Muscle of back (tissue), 3 donors: ENCODE measurements at regions not wholly inside any gene's neighbourhood (a gene's known extent, or its start where the extent isn't known, plus 50 kb on each side); places are given as distances from the start of the nearest gene placed in this dataset.
A peak's percentile ranks its signal among the peaks of the same experiment; 100 is the strongest.
"Not testable (repeated sequence)": the region's sequence is repeated elsewhere in the genome, so short reads cannot be mapped to it uniquely, and the experiment has no call there.

Source experiments
- DNase-seq, 3 donors: peaks; one replicate each; pipeline versions ENCODE4 v3.0.0 to v3.0.0-alpha.2; 2013

DNA sequence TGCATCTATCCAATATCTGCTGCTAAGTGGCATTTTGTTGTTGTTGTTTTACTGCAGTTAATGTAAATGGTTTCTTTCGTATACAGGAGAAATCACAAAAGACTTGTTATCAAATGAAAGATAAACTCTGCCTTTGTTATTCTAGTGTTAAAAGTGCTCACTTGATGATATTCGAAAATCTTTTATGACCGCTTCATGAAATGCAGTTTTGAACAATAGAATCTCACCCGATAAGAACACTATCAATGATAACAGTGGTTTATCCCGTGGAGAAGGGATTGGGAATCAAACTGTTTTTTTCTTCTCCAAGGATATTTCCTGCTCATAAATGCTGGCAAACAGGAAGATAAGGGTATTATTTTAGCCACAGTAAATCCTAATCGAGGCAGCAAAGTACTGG is 1366.3 kb downstream of the OLFM4 start:
- no peak for DNase-seq

- no peak for DNase-seq
Measured at GRCh38 chr13:54402495-54402894, 1373.9 kb downstream of the OLFM4 start.

- no peak for DNase-seq
Measured at GRCh38 chr13:54415753-54416366, 1387.2 kb downstream of the OLFM4 start.

DNA sequence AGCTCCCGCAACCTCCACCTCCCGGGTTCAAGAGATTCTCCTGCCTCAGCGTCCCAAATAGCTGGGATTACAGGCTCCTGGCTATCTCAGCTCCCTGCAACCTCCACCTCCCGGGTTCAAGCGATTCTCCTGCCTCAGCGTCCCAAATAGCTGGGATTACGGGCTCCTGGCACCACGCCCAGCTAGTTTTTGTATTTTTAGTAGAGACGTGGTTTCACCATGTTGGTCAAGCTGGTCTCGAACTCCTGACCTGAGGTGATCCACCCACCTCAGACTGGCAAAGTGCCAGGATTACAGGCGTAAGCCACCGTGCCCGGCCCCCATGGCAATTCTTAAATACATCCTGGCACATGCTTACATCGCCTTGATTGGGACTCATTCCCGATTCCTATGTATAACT is 1394.3 kb downstream of the OLFM4 start:
- not testable (repeated sequence) for DNase-seq

- DNase-seq, result no peak
Measured at GRCh38 chr13:54424344-54424743, 1395.7 kb downstream of the OLFM4 start.

DNA sequence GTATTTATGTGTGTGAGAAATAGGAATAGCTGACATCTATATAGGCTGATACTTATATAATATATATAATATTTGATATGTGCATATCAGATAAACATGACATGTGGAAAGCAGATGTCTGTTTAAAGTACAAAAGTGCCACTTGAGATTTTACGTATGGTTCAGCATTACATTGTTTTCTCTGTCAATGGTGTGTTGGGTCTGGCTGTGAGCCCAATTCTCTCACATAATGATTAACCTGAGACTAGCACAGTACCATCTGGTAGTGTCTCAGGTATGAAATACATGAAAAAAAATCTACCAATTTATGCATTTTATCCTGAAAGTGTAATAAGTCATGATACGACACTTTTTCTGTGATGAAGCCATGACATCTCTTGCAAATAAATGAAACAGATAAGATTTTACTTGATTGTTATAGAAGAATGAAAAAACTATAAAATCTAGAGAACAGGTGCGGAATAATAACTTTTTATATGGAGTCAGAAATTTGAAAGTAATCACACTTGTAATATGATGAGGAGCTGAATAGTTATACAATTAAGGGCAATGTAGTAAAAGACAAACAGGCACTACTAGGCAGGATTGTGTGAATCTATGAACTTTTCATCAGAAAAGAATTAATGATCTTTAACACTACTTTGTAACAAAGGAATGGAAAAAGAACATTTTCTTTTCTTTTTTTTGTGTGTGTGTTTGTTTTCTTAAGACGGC is 1405.0 kb downstream of the OLFM4 start:
- no peak for DNase-seq

DNA sequence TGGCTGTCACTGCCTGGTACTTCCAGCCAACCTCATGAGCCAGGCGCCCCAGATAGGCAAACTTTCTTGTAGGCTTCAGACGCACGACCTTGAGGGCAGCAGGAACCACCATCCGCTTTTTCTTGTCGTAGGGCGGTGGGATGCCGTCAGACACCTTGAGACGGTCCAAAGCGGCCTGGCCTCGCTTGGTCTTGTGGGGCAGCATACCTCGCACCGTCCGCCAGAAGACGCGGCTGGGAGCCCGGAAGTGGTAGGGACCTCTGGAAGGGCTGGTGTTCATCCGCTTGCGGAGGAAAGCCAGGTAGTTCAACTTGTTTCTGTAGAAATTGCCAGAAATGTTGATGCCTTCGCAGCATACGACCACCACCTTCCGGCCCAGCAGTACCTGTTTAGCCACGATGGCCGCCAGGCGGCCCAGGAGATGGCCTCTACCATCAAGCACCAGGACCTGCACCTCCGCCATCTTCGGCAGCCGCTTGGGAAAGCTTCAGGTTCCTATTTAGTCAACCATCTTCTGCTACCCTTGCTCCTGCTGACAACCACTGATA is 1412.3 kb downstream of the OLFM4 start:
- DNase-seq, result not testable (repeated sequence)

- no peak for DNase-seq
Measured at GRCh38 chr13:54445453-54445852, 1416.8 kb downstream of the OLFM4 start.

DNA sequence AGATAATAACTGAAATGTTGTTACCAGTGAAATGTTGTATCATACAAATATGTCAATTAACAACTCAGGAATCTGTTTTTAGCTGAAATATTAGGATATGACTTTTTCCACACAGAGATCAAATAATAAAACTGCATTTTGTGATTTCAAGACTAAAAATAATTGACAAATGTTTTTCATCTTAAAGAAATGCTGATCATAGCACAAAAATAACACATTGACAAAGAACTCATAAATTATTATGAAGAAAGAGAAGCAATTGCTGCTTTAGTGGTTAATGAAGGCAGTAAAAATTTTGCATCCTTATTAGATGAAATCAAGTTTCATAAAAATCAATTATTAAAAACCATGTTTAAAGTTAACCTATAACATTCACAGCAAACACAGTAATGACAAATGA is 1417.3 kb downstream of the OLFM4 start:
- no peak for DNase-seq

DNA sequence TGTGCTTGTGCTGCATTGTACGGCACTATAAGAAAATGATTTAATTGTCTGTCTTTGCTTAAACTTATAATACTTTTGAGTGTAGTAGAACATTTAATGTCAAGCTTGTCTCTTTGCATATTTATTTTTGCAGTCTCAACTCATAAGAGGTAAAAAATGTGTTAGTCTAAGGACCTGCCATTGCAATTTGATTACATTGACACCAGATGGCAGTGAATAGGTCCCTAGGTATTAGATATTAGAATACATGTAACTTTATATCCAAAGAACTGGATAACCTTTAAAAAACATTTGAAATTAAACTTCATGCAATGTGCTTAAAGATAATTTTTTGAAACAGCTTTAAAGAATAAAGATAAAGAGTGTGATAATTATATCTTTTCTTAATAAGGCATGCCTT is 1421.3 kb downstream of the OLFM4 start:
- no peak for DNase-seq

DNA sequence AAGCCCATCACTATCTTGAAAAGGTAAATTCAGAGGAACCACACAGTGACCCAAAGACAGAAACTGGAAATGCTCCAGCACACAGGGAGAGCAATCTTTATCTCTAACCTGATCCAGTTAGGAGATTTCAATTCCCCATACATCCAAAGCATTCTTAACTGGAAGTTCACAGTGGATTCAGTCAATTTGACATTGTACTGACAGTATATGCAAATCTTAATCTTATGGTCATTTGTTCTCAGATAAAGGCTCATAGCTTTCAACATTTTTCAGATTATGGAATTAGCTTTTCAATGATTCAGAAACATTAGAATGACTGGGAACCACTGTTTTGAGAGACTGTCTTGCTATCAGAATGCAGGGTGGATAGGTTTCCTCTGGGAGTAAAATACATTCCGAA is 1455.6 kb downstream of the OLFM4 start:
- no peak for DNase-seq

DNA sequence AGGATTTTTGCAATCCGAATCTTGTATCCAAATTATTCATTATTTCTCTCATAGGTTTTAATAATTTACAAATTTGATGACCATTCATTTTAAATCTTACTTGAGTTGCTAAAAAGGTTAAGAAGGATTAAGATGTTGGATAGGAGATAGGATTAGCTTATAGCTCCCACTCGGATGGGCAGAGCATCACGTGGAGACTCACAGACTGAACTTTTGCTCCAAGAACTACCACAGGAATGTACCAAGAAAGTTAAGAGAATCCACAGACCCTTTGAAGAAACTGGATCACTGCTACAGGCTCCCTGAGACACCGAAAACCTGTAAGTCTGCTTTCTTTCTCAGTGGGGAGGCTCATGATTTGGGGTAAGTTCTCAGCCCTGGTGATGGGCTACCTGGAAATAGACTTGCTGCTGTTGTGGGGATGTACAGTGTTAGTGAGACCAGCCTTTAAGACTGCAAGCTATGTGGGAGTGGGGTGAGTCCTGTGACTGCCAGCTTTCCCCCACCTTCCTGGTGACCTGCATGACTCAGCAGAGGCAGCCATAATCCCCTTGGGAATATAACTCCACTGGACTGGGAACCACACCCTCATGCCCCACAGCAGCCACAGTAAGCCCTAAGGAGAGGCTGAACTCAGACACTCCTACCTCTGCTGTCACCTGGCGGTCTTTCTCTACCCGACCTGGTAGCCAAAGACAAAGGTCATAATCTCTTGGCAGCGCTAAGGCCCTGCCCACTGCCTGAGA is 1458.0 kb downstream of the OLFM4 start:
- no peak for DNase-seq

- DNase-seq, result no peak
Measured at GRCh38 chr13:54489359-54489758, 1460.7 kb downstream of the OLFM4 start.

DNA sequence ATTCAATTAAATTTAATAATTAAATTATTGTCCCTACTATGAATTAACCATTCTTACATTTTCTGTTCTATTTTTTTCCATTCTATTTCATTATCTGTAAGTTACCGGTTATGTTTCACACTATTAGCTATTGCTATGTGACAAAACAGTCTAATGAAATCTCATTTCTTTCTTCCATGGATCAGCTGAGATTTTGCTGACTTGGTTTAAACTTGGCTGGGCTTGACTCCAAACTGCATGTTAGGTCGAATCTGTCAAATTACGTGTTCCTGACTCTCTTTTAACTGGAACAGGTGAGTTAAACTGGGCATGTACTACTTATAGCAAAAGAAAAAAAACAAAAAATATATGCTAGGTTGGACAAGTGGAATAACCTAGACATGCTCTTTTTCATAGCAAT is 1464.4 kb downstream of the OLFM4 start:
- DNase-seq, result no peak

DNA sequence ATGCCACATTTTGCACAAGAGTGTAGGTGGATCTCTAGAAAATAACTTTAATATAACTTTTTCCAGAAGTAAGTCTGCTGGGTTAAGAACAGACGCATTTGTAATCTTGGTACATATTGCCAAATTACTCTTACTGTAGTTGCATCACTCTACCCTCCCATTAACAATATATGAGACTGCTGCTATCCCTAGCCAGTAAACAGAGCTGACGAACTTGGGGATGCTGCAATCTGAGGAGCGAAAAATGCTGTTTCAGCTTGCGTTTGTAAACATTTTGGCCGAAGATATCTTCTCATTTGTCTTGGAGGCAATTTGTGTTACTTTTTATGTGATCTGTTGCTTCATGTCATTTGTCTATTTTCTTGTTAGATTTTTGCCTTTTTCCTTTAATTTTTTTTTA is 1482.8 kb downstream of the OLFM4 start:
- no peak for DNase-seq

DNA sequence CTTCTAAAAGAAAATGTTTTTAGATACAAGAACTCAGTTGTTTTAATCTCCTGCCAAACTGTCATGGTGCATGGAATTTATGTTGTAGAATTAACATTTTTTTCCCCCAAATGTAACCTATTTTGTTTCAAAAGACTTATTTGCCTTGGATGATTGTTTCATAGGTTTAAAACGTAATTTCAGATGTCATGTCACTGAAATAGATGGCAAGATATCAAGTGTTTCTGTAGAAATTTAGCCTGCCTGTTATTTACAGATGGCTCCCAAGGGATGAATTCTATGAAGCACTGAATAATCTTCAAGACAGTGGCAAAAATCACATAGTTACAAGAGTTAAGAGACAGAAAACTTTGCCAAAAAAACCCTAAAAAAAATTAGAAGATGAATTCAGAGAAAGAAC is 1484.6 kb downstream of the OLFM4 start:
- DNase-seq, result no peak

GRCh38 chr13:54536112-54536511 is 1507.5 kb downstream of the OLFM4 start:
- peak in 2 of 3 donors; percentile 2 to 20 for DNase-seq

- DNase-seq, result no peak
Measured at GRCh38 chr13:54563286-54563685, 1534.7 kb downstream of the OLFM4 start.

GRCh38 chr13:54572037-54572436 is 1543.4 kb downstream of the OLFM4 start:
- not testable (repeated sequence) for DNase-seq

GRCh38 chr13:54573186-54573585 is 1544.6 kb downstream of the OLFM4 start:
- DNase-seq, result no peak

DNA sequence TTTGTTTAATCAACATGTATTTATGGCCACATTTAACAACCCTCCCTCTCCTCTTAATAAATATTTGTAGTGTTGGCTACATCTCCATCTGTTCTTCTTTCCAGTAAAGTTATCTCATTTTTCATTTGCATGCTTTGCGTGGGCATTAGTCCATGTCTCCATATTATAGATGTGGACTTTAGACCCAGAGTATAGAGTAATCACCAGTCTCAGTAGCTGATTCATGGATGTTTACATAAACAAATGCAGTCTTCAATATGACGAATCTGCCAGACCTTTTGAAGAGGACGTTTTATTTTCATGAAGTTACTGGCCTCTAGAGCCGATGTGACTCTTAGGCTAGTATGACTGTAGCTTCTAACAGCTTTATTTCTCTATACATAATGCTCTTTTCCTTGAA is 1546.2 kb downstream of the OLFM4 start:
- DNase-seq, result no peak

DNA sequence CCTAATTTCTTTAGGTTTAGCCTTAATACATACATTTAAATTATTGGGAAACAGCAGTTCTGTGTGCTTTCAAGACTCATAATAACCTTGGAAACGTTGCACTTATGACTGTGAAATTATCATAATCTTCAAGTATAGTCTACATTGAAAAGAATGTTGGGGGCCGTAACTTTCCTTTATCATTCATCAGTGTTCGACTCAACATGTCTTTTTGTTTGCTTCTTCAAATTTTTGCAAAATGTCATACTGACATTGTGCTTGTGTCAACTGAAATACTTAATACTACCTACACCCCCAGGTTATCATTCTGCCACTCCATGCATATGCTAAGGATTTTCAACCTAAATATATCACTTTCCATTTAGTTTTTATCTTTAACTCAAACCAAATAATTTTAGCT is 1562.9 kb downstream of the OLFM4 start:
- DNase-seq, result no peak

- no peak for DNase-seq
Measured at GRCh38 chr13:54592201-54592600, 1563.6 kb downstream of the OLFM4 start.
